ENCODE measurements at regions not wholly inside any gene's neighbourhood (a gene's known extent, or its start where the extent isn't known, plus 50 kb on each side); places are given as distances from the start of the nearest gene placed in this dataset.

- H3K79me2 ChIP-seq (ENCODE audit: control insufficient read depth, insufficient read depth, low read length), result no peaks in the 10 kb centered on the region
- SMC1A ChIA-PET (ENCODE audit: uncharacterized antibody, unreplicated experiment), result no interaction called here
- intact Hi-C loops (cut with micrococcal nuclease; ENCODE audit: unreplicated experiment) (no loop called here), in situ Hi-C loops (cut with MboI) (no loop called here)
- DNase-seq (ENCODE audit: low read depth, low spot score) (no peak), ATAC-seq (no peak), FAIRE-seq (no peak)
- TF ChIP-seq NR2C2 (IDR thresholded peaks at IDR 0.05; ENCODE audit: borderline replicate concordance, control insufficient read depth, insufficient read length, low read depth) (no peak), MEF2B (IDR thresholded peaks at IDR 0.05; ENCODE audit: partially characterized antibody, poor library complexity, severe bottlenecking) (no peak), NKRF (conservative IDR thresholded peaks at IDR 0.05) (no peak)
- no peak overlapping the region for H2AFZ ChIP-seq (ENCODE audit: control insufficient read depth, low read depth, low read length)
- no peak overlapping the region for H3K4me2 ChIP-seq (ENCODE audit: control insufficient read depth, insufficient read depth)
- CTCF ChIA-PET, result no interaction called here
- no peaks in the 10 kb centered on the region for H3K4me1 ChIP-seq (ENCODE audit: control insufficient read depth, insufficient read depth, low read length)
- no peaks in the 10 kb centered on the region for H4K20me1 ChIP-seq (ENCODE audit: control insufficient read depth, insufficient read depth)
- BruUV-seq (replicated peaks), result no TSS peak
- H3K27me3 ChIP-seq (replicated peaks in 1 of 2; ENCODE audit: control insufficient read depth in 2 of 2, insufficient read depth in 2 of 2, low read length in 1 of 2), result peaks cover 6 to 11% of the 10 kb centered on the region in 2 experiments; a peak in 3 of 4 replicates
- RAD21 ChIA-PET (ENCODE audit: unreplicated experiment), result no interaction called here
- H3K9me3 ChIP-seq (replicated peaks; ENCODE audit: control insufficient read depth, insufficient read depth, low read length), result no peaks in the 10 kb centered on the region
- H3K4me3 ChIP-seq, result no peak overlapping the region
- POLR2A ChIA-PET, result no interaction called here
- no peak overlapping the region for H3K27ac ChIP-seq (ENCODE audit: control insufficient read depth, insufficient read depth)
- no peak overlapping the region for H3K9ac ChIP-seq (ENCODE audit: control insufficient read depth, insufficient read depth, low read length)
- H3K36me3 ChIP-seq (ENCODE audit: control insufficient read depth in 2 of 2, insufficient read depth in 2 of 2, low read length in 1 of 2), result no peaks in the 10 kb centered on the region
- 42% methylated on average over 11 of the region's 11 CpGs for WGBS (ENCODE audit: insufficient coverage, insufficient replicate concordance, low lambda C conversion rate, missing lambda C conversion rate)
These were observed 53.6 kb upstream of the PABPC3 start for GRCh38 chr13:25042151-25042865.

- no peak overlapping the region for H2AFZ ChIP-seq (ENCODE audit: control insufficient read depth, low read depth, low read length)
- 42% methylated on average over 6 of the region's 6 CpGs for WGBS (ENCODE audit: insufficient coverage, insufficient replicate concordance, low lambda C conversion rate, missing lambda C conversion rate)
- intact Hi-C loops (cut with micrococcal nuclease; ENCODE audit: unreplicated experiment), result no loop called here
- RAD21 ChIA-PET (ENCODE audit: unreplicated experiment), result no interaction called here
- in situ Hi-C loops (cut with MboI), result no loop called here
- H3K36me3 ChIP-seq (ENCODE audit: control insufficient read depth in 2 of 2, insufficient read depth in 2 of 2, low read length in 1 of 2), result no peaks in the 10 kb centered on the region
- no peaks in the 10 kb centered on the region for H4K20me1 ChIP-seq (ENCODE audit: control insufficient read depth, insufficient read depth)
- H3K79me2 ChIP-seq (ENCODE audit: control insufficient read depth, insufficient read depth, low read length), result no peaks in the 10 kb centered on the region
- H3K9ac ChIP-seq (ENCODE audit: control insufficient read depth, insufficient read depth, low read length), result no peak overlapping the region
- no peak overlapping the region for H3K4me3 ChIP-seq
- CTCF ChIA-PET, result no interaction called here
- H3K27ac ChIP-seq (ENCODE audit: control insufficient read depth, insufficient read depth), result no peak overlapping the region
- POLR2A ChIA-PET, result no interaction called here
- FAIRE-seq (no peak), ATAC-seq (no peak), DNase-seq (ENCODE audit: low read depth, low spot score) (no peak)
- no TSS peak for BruUV-seq (replicated peaks)
- no peaks in the 10 kb centered on the region for H3K4me1 ChIP-seq (ENCODE audit: control insufficient read depth, insufficient read depth, low read length)
- H3K4me2 ChIP-seq (ENCODE audit: control insufficient read depth, insufficient read depth), result no peak overlapping the region
- SMC1A ChIA-PET (ENCODE audit: uncharacterized antibody, unreplicated experiment), result no interaction called here
- no peaks in the 10 kb centered on the region for H3K9me3 ChIP-seq (replicated peaks; ENCODE audit: control insufficient read depth, insufficient read depth, low read length)
- peaks cover 6 to 11% of the 10 kb centered on the region in 2 experiments; a peak in 3 of 4 replicates for H3K27me3 ChIP-seq (replicated peaks in 1 of 2; ENCODE audit: control insufficient read depth in 2 of 2, insufficient read depth in 2 of 2, low read length in 1 of 2)
- TF ChIP-seq CUX1 (IDR thresholded peaks at IDR 0.05; ENCODE audit: insufficient replicate concordance, low read depth, low read length) (no peak), ZNF207 (IDR thresholded peaks at IDR 0.05; ENCODE audit: borderline replicate concordance) (no peak), HDAC2 (IDR thresholded peaks at IDR 0.05) (no peak), SREBF1 (IDR thresholded peaks at IDR 0.05; ENCODE audit: low read length) (no peak), POLR2A (IDR thresholded peaks at IDR 0.05; ENCODE audit: low read depth, low read length) (no peak), NBN (IDR thresholded peaks at IDR 0.05) (no peak), ZNF24 (IDR thresholded peaks at IDR 0.05) (no peak), SREBF2 (IDR thresholded peaks at IDR 0.05; ENCODE audit: low read length) (no peak), SMAD5 (IDR thresholded peaks at IDR 0.05; ENCODE audit: low read depth) (no peak), EED (IDR thresholded peaks at IDR 0.05; ENCODE audit: low read depth) (no peak)
These were observed 51.9 kb upstream of the PABPC3 start for GRCh38 chr13:25044071-25044470.
